ENCODE measurements at regions not wholly inside any gene's neighbourhood (a gene's known extent, or its start where the extent isn't known, plus 50 kb on each side); places are given as distances from the start of the nearest gene placed in this dataset.
"Not testable (repeated sequence)": the region's sequence is repeated elsewhere in the genome, so short reads cannot be mapped to it uniquely, and the experiment has no call there.

DNA sequence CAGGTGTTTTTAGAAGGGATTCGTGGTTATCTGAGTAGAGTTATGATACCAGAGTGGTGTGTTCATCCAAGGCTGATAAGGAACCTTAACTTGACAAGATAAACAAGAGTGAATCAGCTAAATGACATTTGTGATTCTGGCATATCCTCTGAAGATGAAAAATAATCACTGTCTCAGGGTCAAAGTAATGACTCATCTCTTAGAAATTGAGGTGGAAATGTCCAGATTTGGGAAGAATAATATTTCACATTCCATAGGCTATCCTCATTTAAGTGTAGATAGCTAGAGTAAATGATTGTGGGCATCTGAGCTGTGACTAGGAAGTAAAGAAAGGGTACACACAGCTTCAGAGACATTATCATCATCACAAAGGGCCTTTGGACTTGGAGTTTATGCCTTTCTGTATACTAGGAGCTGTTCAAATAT lies 255.7 kb downstream of the GJA1 start:
- Histone ChIP-seq H3K9me3 (no peaks in the 10 kb centered on the region), H3K4me3 (no peak overlapping the region), H3K36me3 (no peaks in the 10 kb centered on the region), H3K4me1 (no peaks in the 10 kb centered on the region), H3K27ac (no peak overlapping the region), H3K27me3 (ENCODE audit: low read depth) (no peaks in the 10 kb centered on the region)
- TF ChIP-seq, protein P1, sequence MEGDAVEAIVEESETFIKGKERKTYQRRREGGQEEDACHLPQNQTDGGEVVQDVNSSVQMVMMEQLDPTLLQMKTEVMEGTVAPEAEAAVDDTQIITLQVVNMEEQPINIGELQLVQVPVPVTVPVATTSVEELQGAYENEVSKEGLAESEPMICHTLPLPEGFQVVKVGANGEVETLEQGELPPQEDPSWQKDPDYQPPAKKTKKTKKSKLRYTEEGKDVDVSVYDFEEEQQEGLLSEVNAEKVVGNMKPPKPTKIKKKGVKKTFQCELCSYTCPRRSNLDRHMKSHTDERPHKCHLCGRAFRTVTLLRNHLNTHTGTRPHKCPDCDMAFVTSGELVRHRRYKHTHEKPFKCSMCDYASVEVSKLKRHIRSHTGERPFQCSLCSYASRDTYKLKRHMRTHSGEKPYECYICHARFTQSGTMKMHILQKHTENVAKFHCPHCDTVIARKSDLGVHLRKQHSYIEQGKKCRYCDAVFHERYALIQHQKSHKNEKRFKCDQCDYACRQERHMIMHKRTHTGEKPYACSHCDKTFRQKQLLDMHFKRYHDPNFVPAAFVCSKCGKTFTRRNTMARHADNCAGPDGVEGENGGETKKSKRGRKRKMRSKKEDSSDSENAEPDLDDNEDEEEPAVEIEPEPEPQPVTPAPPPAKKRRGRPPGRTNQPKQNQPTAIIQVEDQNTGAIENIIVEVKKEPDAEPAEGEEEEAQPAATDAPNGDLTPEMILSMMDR (IDR thresholded peaks at IDR 0.05), result no peak
- intact Hi-C loops (cut with DNase I), result no loop called here
- DNase-seq, result no peak
- no peak for ATAC-seq

DNA sequence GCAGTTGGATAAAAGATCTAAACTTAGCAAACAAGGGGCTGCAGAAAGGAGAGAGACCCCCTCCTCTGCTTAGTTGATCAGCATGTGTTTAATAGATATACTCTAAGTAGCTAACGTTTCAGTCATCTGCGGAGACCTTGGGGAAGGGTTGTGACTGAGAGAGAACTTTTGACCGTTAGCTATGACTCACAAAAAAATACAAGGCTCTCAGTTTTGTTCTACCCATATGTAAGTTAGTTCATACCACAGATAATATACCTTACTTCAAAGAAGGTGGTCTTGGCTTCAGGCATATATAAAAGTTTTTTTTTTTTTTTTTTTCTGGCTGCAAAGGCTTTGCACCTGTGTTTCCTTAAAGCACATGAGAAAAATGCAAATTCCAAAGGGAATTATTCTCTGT lies 258.9 kb downstream of the GJA1 start:
- DNase-seq (no peak), ATAC-seq (no peak)
- no peaks in the 10 kb centered on the region for H3K27me3 ChIP-seq (ENCODE audit: low read depth)
- H3K4me1 ChIP-seq, result no peaks in the 10 kb centered on the region
- no peak overlapping the region for H3K27ac ChIP-seq
- H3K4me3 ChIP-seq, result no peak overlapping the region
- H3K36me3 ChIP-seq, result no peaks in the 10 kb centered on the region
- intact Hi-C loops (cut with DNase I), result no loop called here
- TF ChIP-seq, protein P1 (IDR thresholded peaks at IDR 0.05), result no peak
- H3K9me3 ChIP-seq, result no peaks in the 10 kb centered on the region

DNA sequence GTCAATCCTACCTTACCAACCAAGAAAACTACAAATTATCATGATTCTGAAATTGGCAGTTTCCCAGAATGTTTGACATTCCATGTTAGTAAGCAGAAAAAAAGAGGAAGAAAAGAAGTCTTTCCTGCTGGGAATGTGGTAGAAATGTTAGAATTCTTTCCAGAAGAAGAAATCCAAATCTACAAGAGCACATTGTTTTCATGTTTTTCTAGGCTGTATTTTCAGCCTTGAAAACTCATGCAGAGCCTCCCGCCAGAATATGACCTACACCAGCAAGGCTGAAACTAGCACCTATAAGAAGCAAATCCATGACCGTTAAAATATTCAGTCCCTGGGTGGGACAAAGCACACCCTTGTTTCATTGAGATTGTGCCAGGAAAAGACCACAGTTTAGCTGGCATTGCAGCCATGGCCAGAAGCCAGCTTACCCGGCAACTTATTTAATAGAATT lies 259.4 kb downstream of the GJA1 start:
- ATAC-seq, result no peak
- DNase-seq, result no peak
- intact Hi-C loops (cut with DNase I), result no loop called here

DNA sequence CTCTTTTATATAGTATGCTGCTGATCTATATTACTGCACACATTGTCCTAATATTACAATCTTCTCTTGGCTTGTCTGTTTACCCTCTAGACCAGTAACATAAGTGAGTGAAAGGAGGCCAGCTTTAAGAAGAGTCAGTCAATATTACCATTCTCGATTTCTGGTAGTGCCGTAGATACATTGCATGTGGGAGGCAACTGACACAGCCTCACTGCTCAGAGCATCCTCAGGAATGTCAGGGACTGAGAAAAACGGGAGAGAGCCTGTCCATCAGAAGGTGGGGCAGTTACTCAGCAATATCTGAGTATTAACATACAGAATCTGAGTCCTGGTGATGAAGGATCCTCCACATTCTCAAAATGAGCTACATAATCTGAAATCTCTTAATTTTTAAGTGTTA lies 259.9 kb downstream of the GJA1 start:
- TF ChIP-seq, protein P1 (IDR thresholded peaks at IDR 0.05), result no peak
- H3K4me1 ChIP-seq, result no peaks in the 10 kb centered on the region
- no peak for ATAC-seq
- no peak overlapping the region for H3K27ac ChIP-seq
- intact Hi-C loops (cut with DNase I), result no loop called here
- no peaks in the 10 kb centered on the region for H3K36me3 ChIP-seq
- H3K9me3 ChIP-seq, result no peaks in the 10 kb centered on the region
- H3K27me3 ChIP-seq (ENCODE audit: low read depth), result no peaks in the 10 kb centered on the region
- DNase-seq, result no peak
- no peak overlapping the region for H3K4me3 ChIP-seq

More for the DNA sequence above, 259.4 kb downstream of the GJA1 start:
- no peaks in the 10 kb centered on the region for H3K9me3 ChIP-seq
- no peak overlapping the region for H3K27ac ChIP-seq
- H3K4me3 ChIP-seq, result no peak overlapping the region
- no peaks in the 10 kb centered on the region for H3K4me1 ChIP-seq
- H3K27me3 ChIP-seq (ENCODE audit: low read depth), result no peaks in the 10 kb centered on the region
- no peaks in the 10 kb centered on the region for H3K36me3 ChIP-seq
- TF ChIP-seq, protein P1 (IDR thresholded peaks at IDR 0.05), result no peak

DNA sequence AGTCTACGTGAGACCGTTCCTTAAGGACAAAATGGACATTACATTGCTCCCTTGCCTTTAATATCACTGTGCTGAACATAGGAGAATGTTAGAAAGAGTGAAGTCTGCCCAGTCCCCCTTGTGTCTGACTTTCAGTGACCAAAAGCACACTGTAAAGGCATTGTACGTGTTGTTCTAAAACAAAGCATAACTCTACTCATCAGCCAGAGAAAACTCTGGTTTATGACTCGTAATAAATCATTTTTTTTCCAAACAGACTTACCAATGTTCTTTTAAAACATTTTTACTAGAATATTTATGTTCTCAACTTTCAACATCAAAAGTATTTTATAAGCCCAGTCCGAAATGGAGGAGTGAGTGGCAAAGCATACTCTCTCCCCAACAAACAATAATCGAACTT lies 262.5 kb downstream of the GJA1 start:
- H3K27me3 ChIP-seq (ENCODE audit: low read depth), result no peaks in the 10 kb centered on the region
- TF ChIP-seq, protein P1 (IDR thresholded peaks at IDR 0.05), result no peak
- no peaks in the 10 kb centered on the region for H3K4me1 ChIP-seq
- no peaks in the 10 kb centered on the region for H3K36me3 ChIP-seq
- intact Hi-C loops (cut with DNase I), result no loop called here
- no peak overlapping the region for H3K27ac ChIP-seq
- no peaks in the 10 kb centered on the region for H3K9me3 ChIP-seq
- DNase-seq (no peak), ATAC-seq (no peak)
- H3K4me3 ChIP-seq, result no peak overlapping the region

DNA sequence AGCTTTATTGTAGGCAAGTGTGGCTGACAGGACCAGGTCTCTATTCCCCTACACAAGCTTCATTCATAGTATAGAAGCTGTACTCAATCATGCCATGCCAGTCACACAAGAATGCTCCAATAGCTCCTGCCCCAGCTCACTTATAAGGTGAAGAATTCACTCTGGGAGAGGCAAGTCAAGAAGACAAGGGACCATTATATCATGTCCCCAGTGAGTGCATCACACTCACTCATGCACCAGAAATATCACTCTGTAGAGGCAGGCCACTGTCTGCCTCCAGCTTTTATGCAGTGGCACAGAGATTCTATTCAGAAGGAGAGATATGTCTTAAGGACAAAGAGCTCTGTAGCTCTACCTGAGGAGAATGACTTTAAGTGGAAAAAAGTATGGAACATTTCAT lies 263.2 kb downstream of the GJA1 start:
- no peak for ATAC-seq
- TF ChIP-seq, protein P1 (IDR thresholded peaks at IDR 0.05), result no peak
- no peak for DNase-seq
- no peak overlapping the region for H3K27ac ChIP-seq
- H3K9me3 ChIP-seq, result no peaks in the 10 kb centered on the region
- no peaks in the 10 kb centered on the region for H3K36me3 ChIP-seq
- no peaks in the 10 kb centered on the region for H3K4me1 ChIP-seq
- intact Hi-C loops (cut with DNase I), result no loop called here
- H3K4me3 ChIP-seq, result no peak overlapping the region
- no peaks in the 10 kb centered on the region for H3K27me3 ChIP-seq (ENCODE audit: low read depth)

DNA sequence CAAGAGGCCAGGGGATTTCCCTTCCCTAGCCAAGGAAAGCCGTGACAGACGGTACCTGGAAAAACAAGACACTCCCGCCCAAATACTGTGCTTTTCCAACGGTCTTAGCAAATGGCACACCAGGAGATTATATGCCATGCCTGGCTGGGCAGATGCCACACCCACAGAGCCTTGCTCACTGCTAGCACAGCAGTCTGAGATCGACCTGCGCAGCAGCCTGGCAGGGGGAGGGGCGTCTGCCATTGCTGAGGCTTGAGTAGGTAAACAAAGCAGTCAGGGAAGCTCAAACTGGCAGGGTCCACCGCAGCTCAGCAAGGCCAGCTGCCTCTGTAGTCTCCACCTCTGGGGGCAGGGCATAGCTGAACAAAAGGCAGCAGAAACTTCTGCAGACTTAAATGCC lies 267.7 kb downstream of the GJA1 start:
- H3K36me3 ChIP-seq; H3K27ac ChIP-seq; intact Hi-C loops (cut with DNase I); DNase-seq; H3K4me3 ChIP-seq; H3K27me3 ChIP-seq (ENCODE audit: low read depth); H3K9me3 ChIP-seq; ATAC-seq; H3K4me1 ChIP-seq: not testable (repeated sequence)

Measured in lower lobe of right lung (tissue), 2 donors.